ENCODE measurements at regions not wholly inside any gene's neighbourhood (a gene's known extent, or its start where the extent isn't known, plus 50 kb on each side); places are given as distances from the start of the nearest gene placed in this dataset.

- TF ChIP-seq, protein P1, sequence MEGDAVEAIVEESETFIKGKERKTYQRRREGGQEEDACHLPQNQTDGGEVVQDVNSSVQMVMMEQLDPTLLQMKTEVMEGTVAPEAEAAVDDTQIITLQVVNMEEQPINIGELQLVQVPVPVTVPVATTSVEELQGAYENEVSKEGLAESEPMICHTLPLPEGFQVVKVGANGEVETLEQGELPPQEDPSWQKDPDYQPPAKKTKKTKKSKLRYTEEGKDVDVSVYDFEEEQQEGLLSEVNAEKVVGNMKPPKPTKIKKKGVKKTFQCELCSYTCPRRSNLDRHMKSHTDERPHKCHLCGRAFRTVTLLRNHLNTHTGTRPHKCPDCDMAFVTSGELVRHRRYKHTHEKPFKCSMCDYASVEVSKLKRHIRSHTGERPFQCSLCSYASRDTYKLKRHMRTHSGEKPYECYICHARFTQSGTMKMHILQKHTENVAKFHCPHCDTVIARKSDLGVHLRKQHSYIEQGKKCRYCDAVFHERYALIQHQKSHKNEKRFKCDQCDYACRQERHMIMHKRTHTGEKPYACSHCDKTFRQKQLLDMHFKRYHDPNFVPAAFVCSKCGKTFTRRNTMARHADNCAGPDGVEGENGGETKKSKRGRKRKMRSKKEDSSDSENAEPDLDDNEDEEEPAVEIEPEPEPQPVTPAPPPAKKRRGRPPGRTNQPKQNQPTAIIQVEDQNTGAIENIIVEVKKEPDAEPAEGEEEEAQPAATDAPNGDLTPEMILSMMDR (conservative IDR thresholded peaks at IDR 0.05; ENCODE audit: low read depth, low read length) = no peak
- no peak for TF ChIP-seq POLR2A (IDR thresholded peaks at IDR 0.05; ENCODE audit: low read depth, low read length)
- TF ChIP-seq RAD21 (IDR thresholded peaks at IDR 0.05; ENCODE audit: low read length) = no peak
- TF ChIP-seq MAZ (IDR thresholded peaks at IDR 0.05; ENCODE audit: borderline replicate concordance, low read depth, low read length) = no peak
- no peak for TF ChIP-seq RFX5 (IDR thresholded peaks at IDR 0.05; ENCODE audit: low read depth, low read length)
- no peak for TF ChIP-seq MAFK (IDR thresholded peaks at IDR 0.05; ENCODE audit: low read depth, low read length)
- TF ChIP-seq FOS (IDR thresholded peaks at IDR 0.05; ENCODE audit: low read depth, low read length) = no peak
These were observed 141.1 kb upstream of the HNMT start for GRCh38 chr2:137823196-137823595.

Measured in IMR-90 (cell line).